HUES6 (cell line): ENCODE measurements at regions not wholly inside any gene's neighbourhood (a gene's known extent, or its start where the extent isn't known, plus 50 kb on each side); places are given as distances from the start of the nearest gene placed in this dataset.
"Not testable (repeated sequence)": the region's sequence is repeated elsewhere in the genome, so short reads cannot be mapped to it uniquely, and the experiment has no call there.

Experiments used
- H3K27ac ChIP-seq: 2 replicates; pipeline ENCODE4 v1.7.0; 2013; ENCODE audit warnings: low read depth, mild to moderate bottlenecking, low read length, inconsistent platforms
- H3K27me3 ChIP-seq: 2 replicates; pipeline ENCODE4 v1.6.1; 2013; ENCODE audit warnings: low read length; ENCODE audit not compliant: control insufficient read depth, insufficient read depth
- H3K36me3 ChIP-seq: 2 replicates; pipeline ENCODE4 v1.6.1; 2013; ENCODE audit warnings: low read length; ENCODE audit not compliant: control insufficient read depth, insufficient read depth
- H3K4me1 ChIP-seq: 2 replicates; pipeline ENCODE4 v1.6.1; 2013; ENCODE audit warnings: low read length; ENCODE audit not compliant: control insufficient read depth, insufficient read depth
- H3K4me3 ChIP-seq: 2 replicates; pipeline ENCODE4 v1.5.1; 2013; ENCODE audit warnings: low read depth, low read length
- H3K9ac ChIP-seq: one replicate; pipeline ENCODE4 v1.6.1; 2013; ENCODE audit warnings: mild to moderate bottlenecking, low read length
- H3K9me3 ChIP-seq: 2 replicates; pipeline ENCODE4 v1.6.1; 2013; ENCODE audit warnings: low read depth, low read length; ENCODE audit not compliant: control insufficient read depth, insufficient read depth

GRCh38 chr15:95626501-95627361 is 703.8 kb upstream of the NR2F2 start:
- no peak overlapping the region for H3K9ac ChIP-seq
- H3K27me3 ChIP-seq: no peaks in the 10 kb centered on the region
- H3K36me3 ChIP-seq: no peaks in the 10 kb centered on the region
- no peak overlapping the region for H3K4me3 ChIP-seq
- peaks cover 11% of the 10 kb centered on the region for H3K4me1 ChIP-seq
- H3K27ac ChIP-seq: no peak overlapping the region
- H3K9me3 ChIP-seq: no peaks in the 10 kb centered on the region

GRCh38 chr15:95629503-95630168 is 700.9 kb upstream of the NR2F2 start:
- H3K27ac ChIP-seq: no peak overlapping the region
- no peaks in the 10 kb centered on the region for H3K9me3 ChIP-seq
- H3K9ac ChIP-seq: no peak overlapping the region
- H3K36me3 ChIP-seq: no peaks in the 10 kb centered on the region
- peaks cover 11% of the 10 kb centered on the region for H3K4me1 ChIP-seq
- H3K4me3 ChIP-seq: no peak overlapping the region
- no peaks in the 10 kb centered on the region for H3K27me3 ChIP-seq

- Histone ChIP-seq H3K9ac (no peak overlapping the region), H3K4me1 (peaks cover 11% of the 10 kb centered on the region), H3K9me3 (no peaks in the 10 kb centered on the region), H3K36me3 (no peaks in the 10 kb centered on the region), H3K4me3 (no peak overlapping the region), H3K27ac (no peak overlapping the region), H3K27me3 (no peaks in the 10 kb centered on the region)
Observed at GRCh38 chr15:95630683-95631082, 699.8 kb upstream of the NR2F2 start.

GRCh38 chr15:95635666-95636065 is 694.8 kb upstream of the NR2F2 start:
- no peaks in the 10 kb centered on the region for H3K4me1 ChIP-seq

GRCh38 chr15:95636107-95636506 is 694.4 kb upstream of the NR2F2 start:
- Histone ChIP-seq H3K9ac (no peak overlapping the region), H3K27me3 (no peaks in the 10 kb centered on the region), H3K27ac (no peak overlapping the region), H3K9me3 (no peaks in the 10 kb centered on the region), H3K36me3 (no peaks in the 10 kb centered on the region), H3K4me3 (no peak overlapping the region), H3K4me1 (no peaks in the 10 kb centered on the region)

More at GRCh38 chr15:95635666-95636065, 694.8 kb upstream of the NR2F2 start:
- H3K9ac ChIP-seq: no peak overlapping the region
- no peaks in the 10 kb centered on the region for H3K9me3 ChIP-seq
- H3K36me3 ChIP-seq: no peaks in the 10 kb centered on the region
- H3K4me3 ChIP-seq: no peak overlapping the region
- no peak overlapping the region for H3K27ac ChIP-seq
- no peaks in the 10 kb centered on the region for H3K27me3 ChIP-seq

- not testable (repeated sequence) for H3K4me3 ChIP-seq, H3K36me3 ChIP-seq, H3K9me3 ChIP-seq, H3K27me3 ChIP-seq, H3K27ac ChIP-seq, H3K4me1 ChIP-seq, H3K9ac ChIP-seq
Observed at GRCh38 chr15:95637234-95637633, 693.3 kb upstream of the NR2F2 start.

GRCh38 chr15:95639208-95639607 is 691.3 kb upstream of the NR2F2 start:
- Histone ChIP-seq H3K27ac (no peak overlapping the region), H3K9ac (no peak overlapping the region), H3K27me3 (no peaks in the 10 kb centered on the region), H3K36me3 (no peaks in the 10 kb centered on the region), H3K9me3 (no peaks in the 10 kb centered on the region), H3K4me3 (no peak overlapping the region), H3K4me1 (no peaks in the 10 kb centered on the region)

- Histone ChIP-seq H3K9ac (no peak overlapping the region), H3K36me3 (no peaks in the 10 kb centered on the region), H3K4me1 (no peaks in the 10 kb centered on the region), H3K27me3 (no peaks in the 10 kb centered on the region), H3K9me3 (no peaks in the 10 kb centered on the region), H3K4me3 (no peak overlapping the region), H3K27ac (no peak overlapping the region)
Observed at GRCh38 chr15:95644100-95644875, 686.2 kb upstream of the NR2F2 start.

- H3K4me1 ChIP-seq: no peaks in the 10 kb centered on the region
- no peaks in the 10 kb centered on the region for H3K9me3 ChIP-seq
- H3K27ac ChIP-seq: no peak overlapping the region
- no peak overlapping the region for H3K4me3 ChIP-seq
- no peaks in the 10 kb centered on the region for H3K36me3 ChIP-seq
- H3K27me3 ChIP-seq: no peaks in the 10 kb centered on the region
- no peak overlapping the region for H3K9ac ChIP-seq
Observed at GRCh38 chr15:95645791-95646338, 684.6 kb upstream of the NR2F2 start.

- H3K27me3 ChIP-seq: no peaks in the 10 kb centered on the region
- H3K36me3 ChIP-seq: no peaks in the 10 kb centered on the region
- H3K9me3 ChIP-seq: no peaks in the 10 kb centered on the region
- no peak overlapping the region for H3K9ac ChIP-seq
- H3K4me3 ChIP-seq: no peak overlapping the region
- no peak overlapping the region for H3K27ac ChIP-seq
- H3K4me1 ChIP-seq: no peaks in the 10 kb centered on the region
Observed at GRCh38 chr15:95646484-95647273, 683.8 kb upstream of the NR2F2 start.
